ENCODE measurements at regions not wholly inside any gene's neighbourhood (a gene's known extent, or its start where the extent isn't known, plus 50 kb on each side); places are given as distances from the start of the nearest gene placed in this dataset.
"Not testable (repeated sequence)": the region's sequence is repeated elsewhere in the genome, so short reads cannot be mapped to it uniquely, and the experiment has no call there.

GRCh38 chr6:170139046-170139445, 151.8 kb downstream of the DLL1 start:
- H2BK12ac ChIP-seq (ENCODE audit: low read length) = peak overlapping the region; percentile 1
- not testable (repeated sequence) for H4K91ac ChIP-seq (ENCODE audit: low read depth, low read length, poor library complexity); H3K36me3 ChIP-seq (replicated peaks in 1 of 2; ENCODE audit: control insufficient read depth in 2 of 2, insufficient read depth in 2 of 2, low read length in 2 of 2); H2AFZ ChIP-seq (ENCODE audit: low read length); H3K18ac ChIP-seq (ENCODE audit: low read length); H2BK120ac ChIP-seq (ENCODE audit: low read depth, low read length); H3K9ac ChIP-seq (ENCODE audit: low read depth, low read length, poor library complexity); H3K27me3 ChIP-seq (ENCODE audit: control insufficient read depth in 3 of 3, insufficient read depth in 3 of 3, low read depth in 1 of 3, low read length in 3 of 3); H3K4me1 ChIP-seq (ENCODE audit: control insufficient read depth in 2 of 2, insufficient read depth in 1 of 2, low read depth in 1 of 2, low read length in 2 of 2); H3K4ac ChIP-seq (ENCODE audit: low read length); H2BK5ac ChIP-seq (ENCODE audit: low read length); H3K4me2 ChIP-seq (ENCODE audit: insufficient read depth, low read length, poor library complexity, severe bottlenecking); H3K79me1 ChIP-seq (ENCODE audit: low read depth, low read length); DNase-seq (ENCODE audit: low spot score); H4K8ac ChIP-seq (ENCODE audit: low read depth, low read length); H3K27ac ChIP-seq (replicated peaks; ENCODE audit: low read length); H3K14ac ChIP-seq (ENCODE audit: low read length); H3K4me3 ChIP-seq (ENCODE audit: low read length in 2 of 2)
- peaks cover 5 to 20% of the 10 kb centered on the region in 2 donors for H3K9me3 ChIP-seq (replicated peaks in 1 of 2; ENCODE audit: control insufficient read depth in 2 of 2, insufficient read depth in 1 of 2, low read depth in 1 of 2, low read length in 2 of 2)
- no CpG with 5 or more reads among the region's 24 CpGs for WGBS, 2 donors (ENCODE audit: extremely low coverage in 2 of 2, insufficient read length in 2 of 2, insufficient replicate concordance in 1 of 2)
- H2BK15ac ChIP-seq (ENCODE audit: low read length) = peak overlapping the region; percentile 91
- H3K23ac ChIP-seq (ENCODE audit: low read depth, low read length, poor library complexity) = peak overlapping the region; percentile 8
- peak overlapping the region; percentile 95 for H2AK5ac ChIP-seq (ENCODE audit: low read depth, low read length)

GRCh38 chr6:170137911-170138910, 152.7 kb downstream of the DLL1 start:
- peak overlapping the region; percentile 95 for H2BK15ac ChIP-seq (ENCODE audit: low read length)

GRCh38 chr6:170137176-170137891, 153.5 kb downstream of the DLL1 start:
- H3K4me1 ChIP-seq (ENCODE audit: control insufficient read depth in 2 of 2, insufficient read depth in 1 of 2, low read depth in 1 of 2, low read length in 2 of 2) = peaks cover 0 to 9% of the 10 kb centered on the region in 2 donors
- H3K27me3 ChIP-seq (ENCODE audit: control insufficient read depth in 3 of 3, insufficient read depth in 3 of 3, low read depth in 1 of 3, low read length in 3 of 3) = no peaks in the 10 kb centered on the region
- H2AFZ ChIP-seq (ENCODE audit: low read length) = no peak overlapping the region
- H4K8ac ChIP-seq (ENCODE audit: low read depth, low read length) = no peak overlapping the region
- DNase-seq (ENCODE audit: low spot score) = no peak
- H3K79me1 ChIP-seq (ENCODE audit: low read depth, low read length) = no peaks in the 10 kb centered on the region
- peaks cover 2 to 18% of the 10 kb centered on the region in 2 donors for H3K9me3 ChIP-seq (replicated peaks in 1 of 2; ENCODE audit: control insufficient read depth in 2 of 2, insufficient read depth in 1 of 2, low read depth in 1 of 2, low read length in 2 of 2)
- H3K4me3 ChIP-seq (ENCODE audit: low read length in 2 of 2) = no peak overlapping the region
- peak overlapping the region; percentile 51 for H2BK120ac ChIP-seq (ENCODE audit: low read depth, low read length)
- H2BK15ac ChIP-seq (ENCODE audit: low read length) = peak overlapping the region; percentile 95
- no peak overlapping the region for H3K4ac ChIP-seq (ENCODE audit: low read length)
- peak overlapping the region; percentile 70 for H3K18ac ChIP-seq (ENCODE audit: low read length)
- H3K14ac ChIP-seq (ENCODE audit: low read length) = no peak overlapping the region
- no peaks in the 10 kb centered on the region for H3K36me3 ChIP-seq (replicated peaks in 1 of 2; ENCODE audit: control insufficient read depth in 2 of 2, insufficient read depth in 2 of 2, low read length in 2 of 2)
- peak overlapping the region; percentile 85 for H2AK5ac ChIP-seq (ENCODE audit: low read depth, low read length)
- H3K23ac ChIP-seq (ENCODE audit: low read depth, low read length, poor library complexity) = no peak overlapping the region
- WGBS, 2 donors (ENCODE audit: extremely low coverage in 2 of 2, insufficient read length in 2 of 2, insufficient replicate concordance in 1 of 2) = no CpG with 5 or more reads among the region's 50 CpGs
- H4K91ac ChIP-seq (ENCODE audit: low read depth, low read length, poor library complexity) = no peak overlapping the region
- no peak overlapping the region for H3K9ac ChIP-seq (ENCODE audit: low read depth, low read length, poor library complexity)
- H3K4me2 ChIP-seq (ENCODE audit: insufficient read depth, low read length, poor library complexity, severe bottlenecking) = no peak overlapping the region
- peak overlapping the region; percentile 69 for H2BK12ac ChIP-seq (ENCODE audit: low read length)
- no peak overlapping the region for H2BK5ac ChIP-seq (ENCODE audit: low read length)
- no peak overlapping the region for H3K27ac ChIP-seq (replicated peaks; ENCODE audit: low read length)

More at GRCh38 chr6:170137911-170138910, 152.7 kb downstream of the DLL1 start:
- Histone ChIP-seq H2BK12ac (ENCODE audit: low read length) (no peak overlapping the region), H2AK5ac (ENCODE audit: low read depth, low read length) (peak overlapping the region; percentile 95), H3K4me3 (ENCODE audit: low read length in 2 of 2) (no peak overlapping the region), H3K4ac (ENCODE audit: low read length) (no peak overlapping the region), H4K8ac (ENCODE audit: low read depth, low read length) (peak overlapping the region; percentile 86), H3K4me2 (ENCODE audit: insufficient read depth, low read length, poor library complexity, severe bottlenecking) (no peak overlapping the region), H3K23ac (ENCODE audit: low read depth, low read length, poor library complexity) (peak overlapping the region; percentile 71), H2BK5ac (ENCODE audit: low read length) (no peak overlapping the region), H3K27me3 (ENCODE audit: control insufficient read depth in 3 of 3, insufficient read depth in 3 of 3, low read depth in 1 of 3, low read length in 3 of 3) (no peaks in the 10 kb centered on the region), H3K9me3 (replicated peaks in 1 of 2; ENCODE audit: control insufficient read depth in 2 of 2, insufficient read depth in 1 of 2, low read depth in 1 of 2, low read length in 2 of 2) (peaks cover 2 to 16% of the 10 kb centered on the region in 2 donors), H3K9ac (ENCODE audit: low read depth, low read length, poor library complexity) (no peak overlapping the region), H3K14ac (ENCODE audit: low read length) (peak overlapping the region; percentile 50), H3K18ac (ENCODE audit: low read length) (peak overlapping the region; percentile 60), H3K79me1 (ENCODE audit: low read depth, low read length) (no peaks in the 10 kb centered on the region), H3K27ac (replicated peaks; ENCODE audit: low read length) (no peak overlapping the region), H3K36me3 (replicated peaks in 1 of 2; ENCODE audit: control insufficient read depth in 2 of 2, insufficient read depth in 2 of 2, low read length in 2 of 2) (no peaks in the 10 kb centered on the region), H3K4me1 (ENCODE audit: control insufficient read depth in 2 of 2, insufficient read depth in 1 of 2, low read depth in 1 of 2, low read length in 2 of 2) (peaks cover 0 to 9% of the 10 kb centered on the region in 2 donors), H4K91ac (ENCODE audit: low read depth, low read length, poor library complexity) (no peak overlapping the region), H2BK120ac (ENCODE audit: low read depth, low read length) (peak overlapping the region; percentile 51), H2AFZ (ENCODE audit: low read length) (no peak overlapping the region)
- 100% methylated on average over 3 of the region's 40 CpGs; no CpG with 5 or more reads in 1 of the 2 donors for WGBS, 2 donors (ENCODE audit: extremely low coverage in 2 of 2, insufficient read length in 2 of 2, insufficient replicate concordance in 1 of 2)
- no peak for DNase-seq (ENCODE audit: low spot score)
